Mucosa of rectum (tissue), 2 donors: ENCODE measurements at regions not wholly inside any gene's neighbourhood (a gene's known extent, or its start where the extent isn't known, plus 50 kb on each side); places are given as distances from the start of the nearest gene placed in this dataset.

Source experiments
- H3K27ac ChIP-seq, 2 donors: one replicate each; pipeline ENCODE4 v1.7.0; 2013; ENCODE audit warnings: inconsistent platforms in 2 of 2, low read depth in 2 of 2, low read length in 2 of 2
- H3K27me3 ChIP-seq, 2 donors: one replicate each; pipeline ENCODE4 v1.7.0; 2013; ENCODE audit warnings: low read length in 2 of 2; ENCODE audit not compliant: control insufficient read depth in 2 of 2, insufficient read depth in 2 of 2
- H3K36me3 ChIP-seq, 2 donors: one replicate each; pipeline ENCODE4 v1.7.0; 2013; ENCODE audit warnings: low read length in 2 of 2; ENCODE audit not compliant: control insufficient read depth in 2 of 2, insufficient read depth in 2 of 2
- H3K4me1 ChIP-seq, 2 donors: one replicate each; pipeline ENCODE4 v1.7.0; 2013; ENCODE audit warnings: low read length in 2 of 2, mild to moderate bottlenecking in 1 of 2; ENCODE audit not compliant: control insufficient read depth in 2 of 2, insufficient read depth in 2 of 2
- H3K4me3 ChIP-seq, 2 donors: one replicate each; pipeline ENCODE4 v1.7.0; 2013; ENCODE audit warnings: low read length in 2 of 2
- H3K9ac ChIP-seq, 2 donors: one replicate each; pipeline ENCODE4 v1.7.0; 2013; ENCODE audit warnings: low read length in 2 of 2, low read depth in 1 of 2, mild to moderate bottlenecking in 1 of 2
- H3K9me3 ChIP-seq, 2 donors: one replicate each; pipeline ENCODE4 v1.7.0; 2013; ENCODE audit warnings: low read length in 2 of 2; ENCODE audit not compliant: control insufficient read depth in 2 of 2
- donor health status: healthy.
- donor health status: Normal muscosa, but diverticular disease.

- Histone ChIP-seq H3K27ac (no peak overlapping the region), H3K9me3 (no peaks in the 10 kb centered on the region), H3K4me3 (no peak overlapping the region), H3K36me3 (no peaks in the 10 kb centered on the region), H3K4me1 (no peaks in the 10 kb centered on the region), H3K9ac (no peak overlapping the region), H3K27me3 (no peaks in the 10 kb centered on the region)
Measured at GRCh38 chr20:20894753-20895152, 182.3 kb upstream of the RALGAPA2 start.

- H3K9ac ChIP-seq = no peak overlapping the region
- H3K9me3 ChIP-seq = no peaks in the 10 kb centered on the region
- H3K27ac ChIP-seq = no peak overlapping the region
- no peaks in the 10 kb centered on the region for H3K27me3 ChIP-seq
- H3K4me1 ChIP-seq = no peaks in the 10 kb centered on the region
- no peak overlapping the region for H3K4me3 ChIP-seq
- H3K36me3 ChIP-seq = no peaks in the 10 kb centered on the region
Measured at GRCh38 chr20:20894280-20894679, 181.8 kb upstream of the RALGAPA2 start.

GRCh38 chr20:20892328-20892727, 179.9 kb upstream of the RALGAPA2 start:
- Histone ChIP-seq H3K27ac (no peak overlapping the region), H3K27me3 (no peaks in the 10 kb centered on the region), H3K9ac (no peak overlapping the region), H3K4me3 (no peak overlapping the region), H3K36me3 (no peaks in the 10 kb centered on the region), H3K9me3 (no peaks in the 10 kb centered on the region), H3K4me1 (no peaks in the 10 kb centered on the region)

- Histone ChIP-seq H3K9ac (no peak overlapping the region), H3K36me3 (no peaks in the 10 kb centered on the region), H3K27me3 (no peaks in the 10 kb centered on the region), H3K4me1 (no peaks in the 10 kb centered on the region), H3K4me3 (no peak overlapping the region), H3K27ac (no peak overlapping the region), H3K9me3 (no peaks in the 10 kb centered on the region)
Measured at GRCh38 chr20:20890751-20891150, 178.3 kb upstream of the RALGAPA2 start.

- Histone ChIP-seq H3K36me3 (no peaks in the 10 kb centered on the region), H3K4me3 (no peak overlapping the region), H3K4me1 (no peaks in the 10 kb centered on the region), H3K27me3 (no peaks in the 10 kb centered on the region), H3K9ac (no peak overlapping the region), H3K27ac (no peak overlapping the region), H3K9me3 (no peaks in the 10 kb centered on the region)
Measured at GRCh38 chr20:20888936-20889335, 176.5 kb upstream of the RALGAPA2 start.

GRCh38 chr20:20888266-20888656, 175.8 kb upstream of the RALGAPA2 start:
- H3K4me3 ChIP-seq = no peak overlapping the region
- no peaks in the 10 kb centered on the region for H3K27me3 ChIP-seq
- H3K9ac ChIP-seq = no peak overlapping the region

GRCh38 chr20:20887593-20888265, 175.3 kb upstream of the RALGAPA2 start:
- Histone ChIP-seq H3K9ac (no peak overlapping the region), H3K4me1 (no peaks in the 10 kb centered on the region), H3K27ac (no peak overlapping the region), H3K36me3 (no peaks in the 10 kb centered on the region), H3K27me3 (no peaks in the 10 kb centered on the region), H3K9me3 (no peaks in the 10 kb centered on the region), H3K4me3 (no peak overlapping the region)

More at GRCh38 chr20:20888266-20888656, 175.8 kb upstream of the RALGAPA2 start:
- Histone ChIP-seq H3K27ac (no peak overlapping the region), H3K9me3 (no peaks in the 10 kb centered on the region), H3K36me3 (no peaks in the 10 kb centered on the region), H3K4me1 (no peaks in the 10 kb centered on the region)

GRCh38 chr20:20881808-20882207, 169.4 kb upstream of the RALGAPA2 start:
- Histone ChIP-seq H3K27me3 (no peaks in the 10 kb centered on the region), H3K9ac (no peak overlapping the region), H3K27ac (no peak overlapping the region), H3K4me1 (no peaks in the 10 kb centered on the region), H3K9me3 (no peaks in the 10 kb centered on the region), H3K36me3 (no peaks in the 10 kb centered on the region), H3K4me3 (no peak overlapping the region)

GRCh38 chr20:20877079-20877478, 164.6 kb upstream of the RALGAPA2 start:
- Histone ChIP-seq H3K9ac (no peak overlapping the region), H3K9me3 (no peaks in the 10 kb centered on the region), H3K36me3 (no peaks in the 10 kb centered on the region), H3K27me3 (no peaks in the 10 kb centered on the region), H3K27ac (no peak overlapping the region), H3K4me1 (no peaks in the 10 kb centered on the region), H3K4me3 (no peak overlapping the region)

- no peaks in the 10 kb centered on the region for H3K9me3 ChIP-seq
- H3K4me1 ChIP-seq = no peaks in the 10 kb centered on the region
- no peaks in the 10 kb centered on the region for H3K27me3 ChIP-seq
- H3K9ac ChIP-seq = no peak overlapping the region
- no peaks in the 10 kb centered on the region for H3K36me3 ChIP-seq
- no peak overlapping the region for H3K4me3 ChIP-seq
- no peak overlapping the region for H3K27ac ChIP-seq
Measured at GRCh38 chr20:20875716-20876115, 163.3 kb upstream of the RALGAPA2 start.

- no peaks in the 10 kb centered on the region for H3K36me3 ChIP-seq
- no peak overlapping the region for H3K27ac ChIP-seq
- H3K4me1 ChIP-seq = no peaks in the 10 kb centered on the region
- no peak overlapping the region for H3K4me3 ChIP-seq
- no peaks in the 10 kb centered on the region for H3K27me3 ChIP-seq
- H3K9ac ChIP-seq = no peak overlapping the region
- no peaks in the 10 kb centered on the region for H3K9me3 ChIP-seq
Measured at GRCh38 chr20:20872428-20872827, 160.0 kb upstream of the RALGAPA2 start.
